ENCODE measurements at regions not wholly inside any gene's neighbourhood (a gene's known extent, or its start where the extent isn't known, plus 50 kb on each side); places are given as distances from the start of the nearest gene placed in this dataset.
"Not testable (repeated sequence)": the region's sequence is repeated elsewhere in the genome, so short reads cannot be mapped to it uniquely, and the experiment has no call there.

- DNase-seq (ENCODE audit: low read depth) = no peak
These were observed 233.9 kb downstream of the RFPL4B start for GRCh38 chr6:112581015-112581414.

GRCh38 chr6:112590326-112590725, 243.2 kb downstream of the RFPL4B start:
- no peak for DNase-seq (ENCODE audit: low read depth)

GRCh38 chr6:112591329-112591728, 244.2 kb downstream of the RFPL4B start:
- DNase-seq (ENCODE audit: low read depth) = no peak

GRCh38 chr6:112592159-112592558, 245.0 kb downstream of the RFPL4B start:
- DNase-seq (ENCODE audit: low read depth) = peak; percentile 6

- DNase-seq (ENCODE audit: low read depth) = no peak
These were observed 247.9 kb downstream of the RFPL4B start for GRCh38 chr6:112594886-112595594.

GRCh38 chr6:112595841-112596240, 248.7 kb downstream of the RFPL4B start:
- DNase-seq (ENCODE audit: low read depth) = peak; percentile 20

- DNase-seq (ENCODE audit: low read depth) = no peak
These were observed 250.0 kb downstream of the RFPL4B start for GRCh38 chr6:112597176-112597575.

GRCh38 chr6:112600168-112600567, 253.0 kb downstream of the RFPL4B start:
- DNase-seq (ENCODE audit: low read depth) = no peak

- DNase-seq (ENCODE audit: low read depth) = no peak
These were observed 256.6 kb downstream of the RFPL4B start for GRCh38 chr6:112603726-112604125.

GRCh38 chr6:112606656-112607435, 259.7 kb downstream of the RFPL4B start:
- DNase-seq (ENCODE audit: low read depth) = no peak

GRCh38 chr6:112608925-112609324, 261.8 kb downstream of the RFPL4B start:
- not testable (repeated sequence) for DNase-seq (ENCODE audit: low read depth)

GRCh38 chr6:112613410-112613809, 266.3 kb downstream of the RFPL4B start:
- DNase-seq (ENCODE audit: low read depth) = no peak

GRCh38 chr6:112618849-112619248, 271.7 kb downstream of the RFPL4B start:
- peak; percentile 36 for DNase-seq (ENCODE audit: low read depth)

- DNase-seq (ENCODE audit: low read depth) = peak; percentile 72
These were observed 273.9 kb downstream of the RFPL4B start for GRCh38 chr6:112620812-112621569.

- DNase-seq (ENCODE audit: low read depth) = no peak
These were observed 274.9 kb downstream of the RFPL4B start for GRCh38 chr6:112622036-112622435.

- DNase-seq (ENCODE audit: low read depth) = peak; percentile 68
These were observed 279.4 kb downstream of the RFPL4B start for GRCh38 chr6:112626468-112627082.

- no peak for DNase-seq (ENCODE audit: low read depth)
These were observed 287.2 kb downstream of the RFPL4B start for GRCh38 chr6:112634376-112634775.

- peak; percentile 69 for DNase-seq (ENCODE audit: low read depth)
These were observed 289.6 kb downstream of the RFPL4B start for GRCh38 chr6:112636650-112637262.

- peak; percentile 87 for DNase-seq (ENCODE audit: low read depth)
These were observed 292.3 kb downstream of the RFPL4B start for GRCh38 chr6:112639391-112639831.

GRCh38 chr6:112640891-112641290, 293.8 kb downstream of the RFPL4B start:
- DNase-seq (ENCODE audit: low read depth) = peak; percentile 92

- DNase-seq (ENCODE audit: low read depth) = no peak
These were observed 302.7 kb downstream of the RFPL4B start for GRCh38 chr6:112649853-112650252.

GRCh38 chr6:112651239-112651638, 304.1 kb downstream of the RFPL4B start:
- DNase-seq (ENCODE audit: low read depth) = no peak

All from ELR (cell line).